T-helper 22 cell (primary cell): ENCODE measurements at regions not wholly inside any gene's neighbourhood (a gene's known extent, or its start where the extent isn't known, plus 50 kb on each side); places are given as distances from the start of the nearest gene placed in this dataset.

ENCODE experiments used
- DNase-seq: peaks from one replicate; pipeline ENCODE4 v3.0.0-alpha.2; 2020; ENCODE audit warnings: low read depth

- DNase-seq: no peak
Observed at GRCh38 chr9:121601194-121601593, 50.2 kb upstream of the DAB2IP start.
